Ovary (tissue), 3 donors: ENCODE measurements at regions not wholly inside any gene's neighbourhood (a gene's known extent, or its start where the extent isn't known, plus 50 kb on each side); places are given as distances from the start of the nearest gene placed in this dataset.

Source experiments
- CTCF ChIP-seq, 3 donors: fragments of 450-650 bp in 2 of 3; fragments of 200-600 bp in 1 of 3; IDR thresholded peaks; one replicate each; pipeline versions ENCODE4 v1.5.1 to v1.8.0; 2016 to 2022; ENCODE audit warnings: antibody characterized with exemption in 3 of 3, mild to moderate bottlenecking in 1 of 3
- POLR2A ChIP-seq: fragments of 450-650 bp; IDR thresholded peaks from one replicate; pipeline ENCODE4 v1.6.1; 2017; ENCODE audit warnings: antibody characterized with exemption, mild to moderate bottlenecking, moderate library complexity
- donor health status: DM: no; HTN: no; CAD: no.

- TF ChIP-seq CTCF (IDR thresholded peaks at IDR 0.05) = no peak
- no peak for TF ChIP-seq POLR2A
These were observed 152.4 kb upstream of the NRBF2 start for GRCh38 chr10:62980687-62981086.
